Small intestine (tissue), 7 donors: ENCODE measurements at regions not wholly inside any gene's neighbourhood (a gene's known extent, or its start where the extent isn't known, plus 50 kb on each side); places are given as distances from the start of the nearest gene placed in this dataset.

Source experiments
- DNase-seq, 2 donors: peaks; one replicate each; pipeline versions ENCODE4 v3.0.0 to v3.0.0-alpha.2; 2013
- FAIRE-seq: peaks from 2 replicates; lab custom pipeline; 2012; peaks lifted over from hg19 to GRCh38; lab: Jason Lieb, UNC
- H3K27ac ChIP-seq, 3 donors: one replicate each; pipeline ENCODE4 v1.5.1; 2013; ENCODE audit warnings: low read length in 2 of 3, mild to moderate bottlenecking in 2 of 3, control low read depth in 1 of 3, inconsistent platforms in 1 of 3, low read depth in 1 of 3, moderate library complexity in 1 of 3
- H3K27me3 ChIP-seq, 3 donors: one replicate each; pipeline ENCODE4 v1.6.1; 2013; ENCODE audit warnings: low read length in 3 of 3, inconsistent platforms in 1 of 3; ENCODE audit not compliant: control insufficient read depth in 3 of 3, insufficient read depth in 3 of 3
- H3K36me3 ChIP-seq, 3 donors: one replicate each; pipeline ENCODE4 v1.6.1; 2013; ENCODE audit warnings: low read length in 3 of 3, inconsistent platforms in 1 of 3, low read depth in 1 of 3, mild to moderate bottlenecking in 1 of 3, moderate library complexity in 1 of 3; ENCODE audit not compliant: control insufficient read depth in 3 of 3, insufficient read depth in 2 of 3
- H3K4me1 ChIP-seq, 3 donors: one replicate each; pipeline ENCODE4 v1.6.1; 2013; ENCODE audit warnings: low read length in 2 of 3, inconsistent platforms in 1 of 3, low read depth in 1 of 3, mild to moderate bottlenecking in 1 of 3, moderate library complexity in 1 of 3; ENCODE audit not compliant: control insufficient read depth in 3 of 3, insufficient read depth in 2 of 3
- H3K4me3 ChIP-seq, 3 donors: one replicate each; pipeline ENCODE4 v1.5.1; 2013; ENCODE audit warnings: low read length in 3 of 3, control low read depth in 1 of 3, inconsistent platforms in 1 of 3, low read depth in 1 of 3, mild to moderate bottlenecking in 1 of 3, moderate library complexity in 1 of 3
- H3K9me3 ChIP-seq, 2 donors: one replicate each; pipeline ENCODE4 v1.6.1; 2013; ENCODE audit warnings: low read depth in 1 of 2, low read length in 1 of 2; ENCODE audit not compliant: control insufficient read depth in 2 of 2, insufficient read depth in 1 of 2
- WGBS, 3 donors: extraction: QIAGEN DNeasy Blood & Tissue Kit; methylation state at CpG; one replicate each; pipeline ENCODE4 v1.1.7; 2013; 5-methylcytosine and 5-hydroxymethylcytosine counted together
- donor health status: healthy with polysubstance abuse.
- donor health status: control.
- donor health status: control.
- donor health status: Bipolar disorder and iron deficiency.
- donor health status: healthy.

GRCh38 chr4:151459375-151459774 lies 50.4 kb downstream of the FHIP1A start:
- WGBS, 3 donors = 22 to 35% (median 31%) methylated on average over 5 of the region's 5 CpGs
- peak in 1 of 2 donors; percentile 15 for DNase-seq
- FAIRE-seq = no peak

DNA sequence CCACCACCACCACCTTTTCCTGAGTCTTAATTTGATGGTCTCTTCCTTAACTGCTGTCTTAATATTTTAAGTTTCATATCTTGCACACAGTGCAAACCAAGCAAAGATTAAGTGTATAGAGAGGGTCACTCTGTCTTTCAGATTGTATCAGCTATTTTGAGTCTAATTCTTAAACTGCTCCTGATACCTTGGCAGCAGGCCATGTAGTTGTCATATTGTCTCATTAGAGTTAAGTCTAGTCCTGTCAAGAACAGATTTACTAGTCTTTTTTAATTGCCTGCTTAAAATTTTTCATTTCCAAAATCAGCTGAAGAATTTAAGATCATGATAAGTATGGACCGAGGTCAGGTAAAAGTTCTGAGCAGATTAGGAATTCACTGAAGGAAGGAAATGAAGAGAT lies 51.5 kb downstream of the FHIP1A start:
- Histone ChIP-seq H3K9me3 (no peaks in the 10 kb centered on the region), H3K27ac (no peak overlapping the region), H3K4me1 (no peaks in the 10 kb centered on the region), H3K36me3 (no peaks in the 10 kb centered on the region), H3K27me3 (no peaks in the 10 kb centered on the region), H3K4me3 (no peak overlapping the region)
- 73 to 79% (median 74%) methylated on average over 1 of the region's 1 CpG for WGBS, 3 donors
- DNase-seq (no peak), FAIRE-seq (no peak)

More at GRCh38 chr4:151459375-151459774, 50.4 kb downstream of the FHIP1A start:
- Histone ChIP-seq H3K4me3 (no peak overlapping the region), H3K4me1 (no peaks in the 10 kb centered on the region), H3K36me3 (no peaks in the 10 kb centered on the region), H3K27me3 (no peaks in the 10 kb centered on the region), H3K9me3 (no peaks in the 10 kb centered on the region), H3K27ac (no peak overlapping the region)

DNA sequence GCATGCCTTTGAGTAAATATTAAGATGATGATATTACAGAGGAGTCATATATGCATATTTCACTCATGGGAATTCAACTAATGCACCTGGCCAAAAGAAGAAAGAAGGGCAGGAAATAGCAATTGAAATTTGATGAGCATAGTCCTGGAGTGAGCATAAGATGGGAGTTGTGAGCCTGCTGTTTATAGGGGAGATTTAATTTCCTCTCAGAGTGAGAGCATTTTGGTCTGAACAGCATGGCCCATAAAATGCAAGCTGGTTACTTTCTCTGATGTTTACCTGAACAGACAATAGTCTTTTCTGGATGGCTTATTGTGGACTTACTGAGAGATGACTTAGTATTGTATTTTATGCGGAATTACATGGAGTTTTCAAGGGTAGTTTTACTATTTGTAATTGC lies 53.6 kb downstream of the FHIP1A start:
- no peak for FAIRE-seq
- no peaks in the 10 kb centered on the region for H3K9me3 ChIP-seq
- no peak for DNase-seq
- no peak overlapping the region for H3K4me3 ChIP-seq
- no peaks in the 10 kb centered on the region for H3K27me3 ChIP-seq
- WGBS, 3 donors = 88 to 96% (median 94%) methylated on average over 1 of the region's 1 CpG
- no peaks in the 10 kb centered on the region for H3K4me1 ChIP-seq
- H3K27ac ChIP-seq = no peak overlapping the region
- no peaks in the 10 kb centered on the region for H3K36me3 ChIP-seq

- WGBS, 3 donors = 70 to 80% (median 79%) methylated on average over 3 of the region's 3 CpGs
- no peaks in the 10 kb centered on the region for H3K27me3 ChIP-seq
- H3K9me3 ChIP-seq = no peaks in the 10 kb centered on the region
- no peak for FAIRE-seq
- no peaks in the 10 kb centered on the region for H3K36me3 ChIP-seq
- H3K27ac ChIP-seq = no peak overlapping the region
- no peaks in the 10 kb centered on the region for H3K4me1 ChIP-seq
- DNase-seq = no peak
- no peak overlapping the region for H3K4me3 ChIP-seq
Observed at GRCh38 chr4:151468715-151469696, 60.0 kb downstream of the FHIP1A start.

DNA sequence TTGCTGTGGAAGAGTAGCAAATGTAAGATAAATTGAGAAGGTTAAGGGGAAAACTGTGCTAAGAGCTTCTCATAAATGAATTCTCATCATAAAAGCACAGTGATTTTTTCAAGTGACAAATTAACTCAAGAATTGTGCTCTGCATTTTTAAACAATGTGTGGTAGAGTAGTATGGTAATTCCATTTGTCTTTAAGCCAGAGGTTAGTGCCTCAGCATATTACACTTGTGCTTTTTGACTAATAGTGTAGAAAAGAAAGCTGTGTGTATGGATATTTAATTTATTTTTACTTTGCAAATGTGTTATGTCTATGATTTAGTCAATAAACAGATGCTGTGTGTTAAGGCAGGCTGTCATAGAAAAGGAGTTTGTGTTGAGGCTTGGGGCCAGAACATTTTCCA lies 61.0 kb downstream of the FHIP1A start:
- Histone ChIP-seq H3K4me1 (no peaks in the 10 kb centered on the region), H3K36me3 (no peaks in the 10 kb centered on the region), H3K9me3 (no peaks in the 10 kb centered on the region), H3K27ac (no peak overlapping the region), H3K4me3 (no peak overlapping the region), H3K27me3 (no peaks in the 10 kb centered on the region)
- FAIRE-seq (no peak), DNase-seq (no peak)

GRCh38 chr4:151471728-151472127 lies 62.8 kb downstream of the FHIP1A start:
- Histone ChIP-seq H3K36me3 (no peaks in the 10 kb centered on the region), H3K4me1 (no peaks in the 10 kb centered on the region), H3K4me3 (no peak overlapping the region), H3K27ac (no peak overlapping the region), H3K9me3 (no peaks in the 10 kb centered on the region), H3K27me3 (no peaks in the 10 kb centered on the region)
- 93 to 95% (median 93%) methylated on average over 4 of the region's 4 CpGs for WGBS, 3 donors
- FAIRE-seq = no peak
- DNase-seq = no peak

- WGBS, 3 donors = 6 to 23% (median 18%) methylated on average over 1 of the region's 1 CpG
- Histone ChIP-seq H3K27ac (no peak overlapping the region), H3K9me3 (no peaks in the 10 kb centered on the region), H3K4me1 (no peaks in the 10 kb centered on the region), H3K27me3 (no peaks in the 10 kb centered on the region), H3K36me3 (no peaks in the 10 kb centered on the region), H3K4me3 (no peak overlapping the region)
- FAIRE-seq (no peak), DNase-seq (no peak)
Observed at GRCh38 chr4:151472297-151472696, 63.3 kb downstream of the FHIP1A start.

- FAIRE-seq = no peak
Observed at GRCh38 chr4:151472711-151473110, 63.7 kb downstream of the FHIP1A start.

More at GRCh38 chr4:151472711-151473110, 63.7 kb downstream of the FHIP1A start:
- 12 to 32% (median 30%) methylated on average over 1 of the region's 1 CpG for WGBS, 3 donors
- Histone ChIP-seq H3K4me1 (no peaks in the 10 kb centered on the region), H3K4me3 (no peak overlapping the region), H3K36me3 (no peaks in the 10 kb centered on the region), H3K27me3 (no peaks in the 10 kb centered on the region), H3K9me3 (no peaks in the 10 kb centered on the region), H3K27ac (no peak overlapping the region)
- DNase-seq = no peak
